ACHN (cell line): ENCODE measurements at regions not wholly inside any gene's neighbourhood (a gene's known extent, or its start where the extent isn't known, plus 50 kb on each side); places are given as distances from the start of the nearest gene placed in this dataset.
A peak's percentile ranks its signal among the peaks of the same experiment; 100 is the strongest.

Source experiments
- DNase-seq: peaks from one replicate; pipeline ENCODE4 v3.0.0-alpha.2; 2015
- in situ Hi-C: cut with HindIII; loops from 2 replicates; pipeline ENCODE4 v1.10.0; 2017; ENCODE audit warnings: low sequenced_read_pairs, low pct_ligation_motif_present, low pct_unique_long_range_greater_than_20kb

- DNase-seq: no peak
- in situ Hi-C loops: no loop called here
Measured at GRCh38 chr2:144253743-144254142, 266.2 kb downstream of the ZEB2 start.

GRCh38 chr2:144252694-144253093 lies 267.2 kb downstream of the ZEB2 start:
- in situ Hi-C loops: no loop called here
- no peak for DNase-seq

- no peak for DNase-seq
- in situ Hi-C loops: no loop called here
Measured at GRCh38 chr2:144249035-144249637, 270.8 kb downstream of the ZEB2 start.

DNA sequence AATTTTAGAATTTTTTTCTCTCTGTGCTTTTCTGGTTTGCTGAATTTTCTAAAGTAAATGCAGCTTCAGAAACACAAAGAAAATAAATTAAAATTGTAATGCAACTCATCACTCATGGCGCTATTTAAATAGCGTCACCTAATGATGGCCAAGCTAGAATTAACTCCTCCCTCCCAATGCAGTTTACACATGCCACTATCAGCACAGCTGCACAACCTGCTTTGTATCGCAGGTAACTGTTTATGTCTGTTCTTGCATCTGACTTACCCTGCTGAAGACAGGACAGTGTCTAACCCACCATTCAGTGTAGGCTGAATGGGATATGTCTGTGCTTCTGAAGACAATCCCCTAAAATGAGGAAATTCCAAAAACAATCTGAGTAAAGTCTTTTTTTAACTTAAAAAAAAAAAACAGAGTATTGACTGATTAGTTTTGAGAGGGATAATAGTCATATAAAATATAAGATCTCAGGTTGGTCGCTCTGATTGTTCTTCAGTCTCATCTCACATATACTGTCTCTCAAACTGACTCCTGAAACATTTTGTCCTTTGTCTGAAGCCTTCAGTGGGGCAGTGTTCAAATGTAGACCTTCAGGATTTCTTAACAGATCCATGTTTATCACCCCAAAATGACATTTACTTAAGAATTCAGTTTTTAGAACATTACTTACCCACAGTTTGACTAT lies 271.4 kb downstream of the ZEB2 start:
- in situ Hi-C loops: no loop called here
- no peak for DNase-seq

DNA sequence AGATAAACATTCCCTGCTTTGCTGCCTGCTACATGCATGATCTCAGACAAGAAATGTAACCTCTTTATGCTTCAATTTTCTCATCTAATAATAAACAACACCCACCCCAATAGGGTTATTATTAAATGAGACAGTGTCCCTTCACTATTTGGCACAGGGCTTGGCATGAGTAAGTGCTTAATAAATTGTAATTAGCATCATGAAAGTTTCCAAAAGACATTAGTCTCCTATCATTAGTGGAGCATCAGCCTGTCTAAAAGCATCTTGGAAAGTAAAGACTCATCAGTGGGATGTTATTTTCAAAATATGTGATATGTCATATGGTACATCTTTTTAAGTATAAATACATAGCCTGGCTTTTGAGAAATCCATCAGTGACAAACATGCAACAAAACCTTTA lies 275.0 kb downstream of the ZEB2 start:
- in situ Hi-C loops: no loop called here
- no peak for DNase-seq

DNA sequence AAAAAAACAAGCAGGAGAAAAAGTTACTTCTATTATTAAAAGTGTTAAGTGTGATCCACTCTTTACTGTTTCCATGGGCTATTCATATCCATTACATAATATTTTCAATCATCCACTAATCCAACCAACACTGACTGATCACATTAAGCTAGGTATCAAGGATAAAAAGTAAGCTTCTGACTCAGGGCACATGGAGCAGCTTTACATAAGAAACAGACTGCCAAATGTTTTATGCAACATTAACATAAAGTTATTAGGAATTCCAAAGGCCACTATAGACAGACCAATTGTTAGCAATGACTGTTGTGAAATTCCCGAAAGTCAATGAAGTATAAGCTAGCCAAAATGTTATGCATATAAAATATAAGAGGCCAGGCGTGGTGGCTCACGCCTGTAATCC lies 277.6 kb downstream of the ZEB2 start:
- in situ Hi-C loops: no loop called here
- no peak for DNase-seq

- no peak for DNase-seq
- in situ Hi-C loops: no loop called here
Measured at GRCh38 chr2:144241801-144242200, 278.1 kb downstream of the ZEB2 start.

DNA sequence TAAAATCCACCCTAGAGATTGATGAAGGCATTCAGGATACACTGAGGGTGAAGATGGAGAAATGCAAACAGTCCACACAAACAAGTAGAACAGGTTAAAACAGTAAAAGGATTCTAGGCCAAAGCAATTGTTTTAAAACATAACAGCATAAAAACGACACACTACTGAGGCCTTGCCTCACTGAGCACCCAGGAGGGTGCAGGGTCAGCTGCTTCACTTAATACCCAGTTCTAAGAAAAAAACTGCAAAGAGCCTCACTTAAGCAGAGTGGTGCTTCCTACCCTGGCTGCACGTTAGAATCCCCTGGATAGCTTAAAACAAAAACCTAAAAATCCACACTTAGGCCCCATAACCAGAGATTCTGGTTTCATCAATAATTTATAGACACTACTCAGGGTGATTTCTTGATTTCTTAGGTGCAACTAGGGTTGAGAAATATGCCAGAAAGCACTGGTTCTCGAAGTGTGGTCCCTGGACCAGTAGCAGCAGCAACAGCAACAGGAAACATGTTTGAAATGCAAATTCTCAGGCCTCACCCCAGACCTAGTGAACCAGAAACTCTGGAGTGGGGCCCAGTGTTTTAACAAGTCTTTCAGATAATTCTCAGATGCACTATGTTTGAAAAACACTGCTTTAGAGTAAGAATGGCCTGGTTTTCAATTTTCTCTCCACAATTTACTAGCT lies 279.1 kb downstream of the ZEB2 start:
- in situ Hi-C loops: no loop called here
- DNase-seq: no peak

DNA sequence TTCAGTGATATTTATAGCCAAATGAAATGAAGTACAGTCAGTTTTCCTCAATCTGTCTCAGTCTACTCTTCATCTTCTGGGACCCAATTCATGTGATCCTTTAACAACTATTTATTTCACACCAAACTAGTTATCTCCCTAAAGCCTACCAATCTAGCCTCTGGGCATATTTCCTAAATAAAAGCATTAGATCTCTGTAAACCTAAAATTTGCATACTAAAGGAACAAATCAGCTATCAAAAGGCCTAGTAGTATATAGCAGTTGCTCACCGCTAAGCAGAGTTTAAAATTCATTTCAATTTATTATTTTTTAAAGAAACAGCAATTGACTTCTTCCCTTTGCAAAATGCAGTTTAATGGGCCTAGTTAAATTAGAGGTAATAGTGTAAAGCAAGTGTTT lies 280.2 kb downstream of the ZEB2 start:
- DNase-seq: no peak
- in situ Hi-C loops: no loop called here

DNA sequence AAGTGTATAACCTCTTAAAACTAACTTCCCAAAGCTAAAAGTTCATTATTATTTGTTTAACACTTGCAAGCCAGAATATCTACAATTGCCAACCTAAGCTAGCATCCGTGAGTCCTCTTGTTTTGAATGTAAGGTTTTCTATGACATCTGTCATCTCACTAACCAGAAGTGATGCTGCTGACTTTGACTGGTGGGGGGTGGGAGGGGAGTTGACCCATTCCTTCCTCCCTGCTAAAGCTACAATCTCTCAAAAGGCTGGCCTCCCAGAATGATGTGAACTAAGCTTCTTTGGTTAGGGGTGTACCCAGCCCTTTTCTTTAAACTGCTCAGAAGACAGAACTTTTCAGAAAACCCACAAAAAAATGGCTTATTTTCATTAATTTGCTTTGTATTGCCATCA lies 280.6 kb downstream of the ZEB2 start:
- in situ Hi-C loops: no loop called here
- DNase-seq: no peak

DNA sequence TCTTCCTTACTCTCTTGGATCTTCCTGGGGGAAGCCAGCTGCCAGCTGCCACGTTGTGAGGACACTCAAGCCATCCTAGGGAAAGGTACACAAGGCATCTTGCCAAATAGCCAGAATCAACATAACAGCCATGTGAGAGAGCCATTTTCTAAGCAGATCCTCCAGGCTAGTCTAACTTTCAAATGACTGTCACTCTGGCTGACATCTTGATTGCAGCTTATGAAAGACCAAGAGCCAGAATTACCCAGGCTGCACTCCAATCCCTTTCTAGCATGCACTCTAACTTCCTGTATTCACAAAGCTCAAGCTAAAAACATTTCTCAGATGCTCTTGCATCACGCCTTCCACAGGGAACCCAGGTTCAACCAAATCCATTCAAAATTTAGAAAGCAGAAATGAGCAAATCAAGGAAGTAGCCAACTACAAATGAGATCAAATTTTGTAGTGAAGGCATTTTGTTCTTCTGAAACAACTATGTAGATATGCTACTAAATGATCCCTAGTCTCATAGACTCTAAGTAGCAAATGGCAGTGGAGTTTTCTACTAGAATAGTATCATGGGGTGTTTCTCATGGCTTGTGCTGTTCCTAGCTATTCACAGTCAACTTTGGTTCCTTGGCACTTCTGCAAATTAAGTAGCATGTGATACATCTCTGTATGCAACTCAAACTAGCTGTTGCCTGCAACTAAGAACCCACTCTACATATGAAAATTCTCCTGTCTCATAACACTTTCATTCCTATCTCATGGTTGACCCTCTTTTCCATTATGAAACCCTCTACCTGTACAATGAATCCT lies 281.9 kb downstream of the ZEB2 start:
- in situ Hi-C loops: no loop called here
- DNase-seq: no peak

GRCh38 chr2:144237108-144237507 lies 282.8 kb downstream of the ZEB2 start:
- in situ Hi-C loops: no loop called here
- no peak for DNase-seq

DNA sequence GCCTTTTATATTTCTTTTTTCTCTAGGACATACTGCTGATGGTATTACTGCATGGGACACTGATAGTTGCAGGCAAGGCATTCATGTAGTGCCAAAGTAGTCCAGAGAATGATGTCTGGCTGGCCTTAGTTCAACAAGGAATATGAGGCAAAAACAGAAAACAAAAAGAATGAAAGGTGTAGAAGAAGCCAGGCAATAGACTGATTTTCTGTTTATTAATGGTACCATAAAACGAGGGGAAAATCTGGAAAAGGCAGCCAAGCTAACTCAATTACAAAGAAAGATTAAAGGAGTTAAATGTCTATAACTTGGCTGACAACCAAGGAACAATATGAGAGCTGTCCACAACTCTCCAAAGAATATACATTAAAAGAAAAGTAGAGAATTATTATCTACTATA lies 284.9 kb downstream of the ZEB2 start:
- in situ Hi-C loops: no loop called here
- no peak for DNase-seq

GRCh38 chr2:144234542-144234871 lies 285.4 kb downstream of the ZEB2 start:
- in situ Hi-C loops: no loop called here
- no peak for DNase-seq

DNA sequence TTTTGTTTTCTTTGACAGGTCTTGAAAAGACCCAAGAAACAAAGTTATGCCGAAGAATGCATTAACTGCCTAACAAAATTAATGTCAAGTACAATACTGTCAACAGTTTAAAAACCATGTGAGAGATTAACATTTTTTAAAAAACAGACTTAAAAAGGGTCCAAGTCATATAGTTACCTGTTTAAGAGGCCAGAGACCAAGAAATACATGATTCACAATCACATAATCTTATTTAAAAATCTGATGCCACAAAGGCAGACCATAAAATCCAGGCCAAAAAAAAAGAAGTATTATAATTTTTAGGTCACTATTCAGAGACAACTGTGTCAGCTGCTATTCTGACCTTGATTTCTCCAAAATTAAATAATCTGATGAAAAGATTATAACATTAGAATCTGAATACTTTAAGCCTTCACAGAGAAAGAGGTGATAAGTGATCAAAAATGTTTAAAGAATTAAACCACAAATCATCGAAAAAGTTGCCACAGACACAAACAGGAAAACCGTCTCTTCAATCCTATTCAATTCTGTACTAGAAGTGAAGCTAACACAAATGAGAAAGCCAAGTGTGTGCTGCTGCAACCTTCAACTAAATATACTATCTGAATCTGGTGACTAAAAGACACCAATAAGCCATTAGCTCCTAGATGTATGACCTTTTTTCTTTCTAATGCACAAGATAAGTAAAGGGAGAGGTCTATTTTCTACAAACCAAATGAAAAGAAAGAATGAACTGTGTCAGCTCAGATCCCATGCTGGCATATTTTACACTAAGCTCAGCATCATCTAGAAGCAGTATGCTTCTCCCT lies 286.0 kb downstream of the ZEB2 start:
- DNase-seq: no peak
- in situ Hi-C loops: no loop called here

GRCh38 chr2:144233317-144233716 lies 286.6 kb downstream of the ZEB2 start:
- in situ Hi-C loops: no loop called here

GRCh38 chr2:144230448-144231085 lies 289.4 kb downstream of the ZEB2 start:
- in situ Hi-C loops: no loop called here

More at GRCh38 chr2:144233317-144233716, 286.6 kb downstream of the ZEB2 start:
- DNase-seq: no peak

DNA sequence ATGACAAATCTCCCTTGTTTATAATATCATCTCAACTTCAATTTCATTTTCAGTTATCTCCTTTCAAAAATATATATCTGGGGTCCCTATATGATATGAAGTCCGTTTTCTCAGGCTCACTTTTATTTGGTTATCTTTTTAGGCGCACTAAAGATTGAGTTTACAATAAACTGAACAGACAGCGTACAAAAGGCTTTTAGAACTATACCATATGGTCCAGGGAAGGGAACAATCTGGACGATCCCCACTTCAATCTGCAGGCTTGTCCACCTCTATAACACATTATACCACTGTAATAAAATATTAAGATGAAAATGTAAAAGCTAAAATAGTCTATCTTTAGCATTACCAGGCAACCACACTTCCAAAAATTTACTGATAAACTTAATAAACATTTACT lies 289.9 kb downstream of the ZEB2 start:
- in situ Hi-C loops: no loop called here
- DNase-seq: no peak

More at GRCh38 chr2:144230448-144231085, 289.4 kb downstream of the ZEB2 start:
- DNase-seq: peak; percentile 39
